Activated CD8-positive, alpha-beta memory T cell treated with anti-CD3 and anti-CD28 coated beads, Interleukin-2, amount 10 ng/mL, durations not matched to agents 7 days and 5 days (primary cell): ENCODE measurements at regions not wholly inside any gene's neighbourhood (a gene's known extent, or its start where the extent isn't known, plus 50 kb on each side); places are given as distances from the start of the nearest gene placed in this dataset.
"Not testable (repeated sequence)": the region's sequence is repeated elsewhere in the genome, so short reads cannot be mapped to it uniquely, and the experiment has no call there.

Source experiments
- ATAC-seq: fragments of 150-1000 bp; cut with Tn5 transposase; one replicate; pipeline ENCODE4 v1.10.0; 2021; ENCODE audit warnings: moderate library complexity
- CTCF ChIA-PET: fragments of 350-600 bp; sonication (Branson Sonifier 250); formaldehyde crosslinking; loops from one replicate; lab custom pipeline; 2021; ENCODE audit warnings: antibody characterized with exemption; lab: Charles Lee
- DNase-seq: peaks from one replicate; pipeline ENCODE4 v3.0.0-alpha.2; 2020
- H3K27ac Mint-ChIP-seq: one replicate; pipeline ENCODE4 v1.8.0; 2021; ENCODE audit warnings: mild to moderate bottlenecking, mixed read lengths
- H3K27me3 Mint-ChIP-seq: one replicate; pipeline ENCODE4 v1.8.0; 2021; ENCODE audit warnings: mixed read lengths
- H3K36me3 Mint-ChIP-seq: one replicate; pipeline ENCODE4 v1.8.0; 2021; ENCODE audit warnings: mild to moderate bottlenecking, mixed read lengths
- H3K4me1 Mint-ChIP-seq: one replicate; pipeline ENCODE4 v1.8.0; 2021; ENCODE audit warnings: mixed read lengths
- H3K4me3 Mint-ChIP-seq: one replicate; pipeline ENCODE4 v1.8.0; 2021; ENCODE audit warnings: mild to moderate bottlenecking, moderate library complexity, mixed read lengths
- H3K9me3 Mint-ChIP-seq: one replicate; pipeline ENCODE4 v1.8.0; 2022; ENCODE audit warnings: low read depth, mixed read lengths

GRCh38 chr12:84038242-84038641 is 874.4 kb downstream of the SLC6A15 start:
- H3K27ac Mint-ChIP-seq: no peak overlapping the region
- no peaks in the 10 kb centered on the region for H3K4me1 Mint-ChIP-seq
- CTCF ChIA-PET: no interaction called here
- ATAC-seq (no peak), DNase-seq (no peak)
- no peaks in the 10 kb centered on the region for H3K36me3 Mint-ChIP-seq
- H3K9me3 Mint-ChIP-seq: peaks cover 3% of the 10 kb centered on the region
- no peaks in the 10 kb centered on the region for H3K27me3 Mint-ChIP-seq
- H3K4me3 Mint-ChIP-seq: no peak overlapping the region

- H3K4me3 Mint-ChIP-seq: no peak overlapping the region
- CTCF ChIA-PET: no interaction called here
- no peaks in the 10 kb centered on the region for H3K36me3 Mint-ChIP-seq
- ATAC-seq: no peak
- H3K4me1 Mint-ChIP-seq: no peaks in the 10 kb centered on the region
- H3K27ac Mint-ChIP-seq: no peak overlapping the region
- no peaks in the 10 kb centered on the region for H3K27me3 Mint-ChIP-seq
- peaks cover 6% of the 10 kb centered on the region for H3K9me3 Mint-ChIP-seq
- DNase-seq: no peak
These were observed 875.7 kb downstream of the SLC6A15 start for GRCh38 chr12:84036912-84037311.

DNA sequence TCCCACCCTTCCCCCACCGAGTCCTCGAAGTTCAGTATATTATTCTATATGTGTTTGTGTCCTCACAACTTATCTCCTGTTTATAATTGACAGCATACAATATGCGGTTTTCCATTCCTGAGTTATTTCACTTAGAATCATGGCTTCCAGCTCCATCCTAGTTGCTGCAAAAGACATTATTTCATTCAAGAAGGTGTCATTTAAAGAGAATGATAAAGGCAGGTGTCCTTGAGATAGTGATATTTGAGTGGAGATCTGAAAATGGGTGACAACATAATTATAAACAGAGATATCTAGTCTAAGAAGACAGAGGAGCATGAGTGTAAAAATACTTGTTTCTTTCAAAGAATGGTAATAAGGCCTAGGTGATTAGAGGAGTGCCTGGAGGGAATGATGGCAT is 876.8 kb downstream of the SLC6A15 start:
- no peaks in the 10 kb centered on the region for H3K36me3 Mint-ChIP-seq
- H3K4me1 Mint-ChIP-seq: no peaks in the 10 kb centered on the region
- CTCF ChIA-PET: no interaction called here
- no peaks in the 10 kb centered on the region for H3K27me3 Mint-ChIP-seq
- DNase-seq (no peak), ATAC-seq (no peak)
- H3K27ac Mint-ChIP-seq: no peak overlapping the region
- no peak overlapping the region for H3K4me3 Mint-ChIP-seq
- peaks cover 6% of the 10 kb centered on the region for H3K9me3 Mint-ChIP-seq

DNA sequence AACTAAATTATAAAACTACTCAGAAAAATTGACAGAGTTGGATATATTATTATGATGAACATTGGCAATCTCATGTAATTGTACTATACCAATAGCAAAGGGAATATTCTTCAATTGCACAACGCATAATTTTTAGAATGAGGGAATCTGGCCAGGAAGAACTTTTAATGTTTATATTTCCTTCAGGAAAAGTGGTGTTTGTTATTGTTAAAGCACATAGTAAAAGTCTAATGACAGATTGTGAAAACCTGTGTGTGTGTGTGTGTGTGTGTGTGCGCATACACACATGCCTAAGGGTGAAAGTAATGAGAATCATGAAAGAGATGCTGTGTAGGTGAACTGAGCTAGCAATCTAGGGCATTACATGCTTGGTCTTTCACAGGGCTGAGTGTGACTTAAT is 877.7 kb downstream of the SLC6A15 start:
- Mint-ChIP-seq H3K27ac (no peak overlapping the region), H3K27me3 (no peaks in the 10 kb centered on the region), H3K36me3 (no peaks in the 10 kb centered on the region), H3K4me1 (no peaks in the 10 kb centered on the region), H3K4me3 (no peak overlapping the region), H3K9me3 (peaks cover 6% of the 10 kb centered on the region)
- DNase-seq: no peak
- ATAC-seq: no peak
- CTCF ChIA-PET: no interaction called here

- Mint-ChIP-seq H3K36me3 (no peaks in the 10 kb centered on the region), H3K27me3 (no peaks in the 10 kb centered on the region), H3K27ac (no peak overlapping the region), H3K4me1 (no peaks in the 10 kb centered on the region), H3K9me3 (peaks cover 10% of the 10 kb centered on the region), H3K4me3 (no peak overlapping the region)
- CTCF ChIA-PET: no interaction called here
- ATAC-seq (no peak), DNase-seq (no peak)
These were observed 879.4 kb downstream of the SLC6A15 start for GRCh38 chr12:84033162-84033561.

GRCh38 chr12:84018556-84019179 is 893.9 kb downstream of the SLC6A15 start:
- H3K27me3 Mint-ChIP-seq, H3K4me3 Mint-ChIP-seq, H3K36me3 Mint-ChIP-seq, CTCF ChIA-PET, H3K4me1 Mint-ChIP-seq, H3K27ac Mint-ChIP-seq, ATAC-seq, DNase-seq: not testable (repeated sequence)
- H3K9me3 Mint-ChIP-seq: peaks cover 10% of the 10 kb centered on the region

DNA sequence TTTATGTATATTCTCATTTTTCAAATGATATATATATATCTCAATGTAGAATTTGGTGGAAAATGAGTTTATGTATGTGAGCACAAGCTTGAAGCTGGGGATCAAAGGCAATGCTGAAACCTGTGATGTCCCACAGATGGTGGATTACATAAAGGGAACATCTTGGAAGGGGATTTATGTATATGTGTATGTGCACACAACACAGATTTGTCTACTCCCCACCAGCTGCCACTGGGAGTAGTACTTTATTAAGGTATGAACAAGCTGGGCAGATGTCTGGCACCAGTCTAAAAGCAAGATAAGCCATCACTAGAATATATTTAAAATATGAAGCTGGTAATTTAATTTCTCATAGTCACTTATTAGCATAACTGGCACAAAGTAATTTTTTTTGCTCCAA is 895.6 kb downstream of the SLC6A15 start:
- H3K36me3 Mint-ChIP-seq: no peaks in the 10 kb centered on the region
- no peak overlapping the region for H3K27ac Mint-ChIP-seq
- H3K4me3 Mint-ChIP-seq: no peak overlapping the region
- H3K9me3 Mint-ChIP-seq: peaks cover 15% of the 10 kb centered on the region
- CTCF ChIA-PET: no interaction called here
- DNase-seq: no peak
- ATAC-seq: no peak
- no peaks in the 10 kb centered on the region for H3K4me1 Mint-ChIP-seq
- H3K27me3 Mint-ChIP-seq: no peaks in the 10 kb centered on the region

DNA sequence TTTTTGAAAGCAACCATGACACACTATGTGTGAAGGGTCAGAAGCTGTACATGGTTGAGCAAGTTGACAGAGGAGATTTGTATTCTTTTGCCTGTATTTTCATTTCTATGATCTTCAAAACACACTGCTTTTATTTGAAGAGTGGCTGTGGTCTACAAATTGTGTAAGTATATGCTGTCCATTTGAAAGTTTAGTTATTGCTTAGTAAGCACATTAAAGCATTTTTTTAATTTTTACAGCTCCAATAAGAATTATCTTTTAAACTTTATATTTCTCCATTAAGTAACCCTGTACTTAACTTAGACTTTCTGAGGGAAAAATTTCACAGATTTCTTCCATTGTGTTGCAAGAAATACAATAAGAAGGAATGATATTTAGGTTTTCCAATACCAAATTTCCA is 915.2 kb downstream of the SLC6A15 start:
- CTCF ChIA-PET: no interaction called here
- no peak for DNase-seq
- no peaks in the 10 kb centered on the region for H3K36me3 Mint-ChIP-seq
- H3K4me3 Mint-ChIP-seq: no peak overlapping the region
- no peak for ATAC-seq
- no peaks in the 10 kb centered on the region for H3K4me1 Mint-ChIP-seq
- no peaks in the 10 kb centered on the region for H3K27me3 Mint-ChIP-seq
- peaks cover 2% of the 10 kb centered on the region for H3K9me3 Mint-ChIP-seq
- H3K27ac Mint-ChIP-seq: no peak overlapping the region

DNA sequence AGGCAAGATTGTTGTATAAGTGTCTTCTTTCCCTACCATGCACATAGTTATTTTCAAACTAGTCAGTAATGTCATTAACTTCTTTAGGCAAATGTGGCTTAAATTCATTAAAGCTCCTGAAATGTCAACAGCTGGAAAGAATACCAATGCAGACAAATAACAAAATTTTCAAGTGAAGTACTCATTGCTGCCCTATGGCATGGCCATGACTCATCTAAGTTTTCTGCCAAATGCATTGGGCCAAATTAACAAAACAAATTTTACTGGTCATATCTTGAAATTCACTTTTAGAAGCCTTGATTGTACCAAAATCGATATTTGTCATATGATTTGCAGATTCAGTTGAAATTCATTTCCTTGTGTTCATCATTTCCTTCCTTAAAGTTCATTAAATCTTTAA is 915.9 kb downstream of the SLC6A15 start:
- Mint-ChIP-seq H3K4me3 (no peak overlapping the region), H3K4me1 (no peaks in the 10 kb centered on the region)

DNA sequence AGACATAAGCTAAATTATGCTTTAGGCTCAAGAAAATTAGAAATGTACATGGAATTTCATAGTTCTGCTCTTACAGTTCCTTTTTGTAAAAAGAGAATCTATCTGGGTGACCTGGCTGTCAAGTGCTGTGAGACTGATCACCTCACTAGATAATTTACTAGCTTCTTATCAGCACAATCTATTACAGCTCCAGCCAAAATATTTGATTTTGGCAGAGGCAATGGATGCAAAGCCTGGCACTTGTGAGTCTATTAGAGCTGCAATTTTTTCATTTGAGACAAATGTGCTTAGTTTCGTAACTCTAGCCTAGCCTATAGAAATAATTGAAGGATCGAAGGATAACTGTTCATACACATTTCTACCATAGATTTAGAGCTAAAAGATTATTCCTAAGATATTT is 927.5 kb downstream of the SLC6A15 start:
- no peaks in the 10 kb centered on the region for H3K27me3 Mint-ChIP-seq
- no peak overlapping the region for H3K4me3 Mint-ChIP-seq
- no peak overlapping the region for H3K27ac Mint-ChIP-seq
- ATAC-seq: no peak
- H3K9me3 Mint-ChIP-seq: no peaks in the 10 kb centered on the region
- DNase-seq: no peak
- H3K4me1 Mint-ChIP-seq: no peaks in the 10 kb centered on the region
- CTCF ChIA-PET: no interaction called here
- no peaks in the 10 kb centered on the region for H3K36me3 Mint-ChIP-seq

More for the DNA sequence above, 915.9 kb downstream of the SLC6A15 start:
- Mint-ChIP-seq H3K9me3 (peaks cover 2% of the 10 kb centered on the region), H3K27me3 (no peaks in the 10 kb centered on the region), H3K27ac (no peak overlapping the region), H3K36me3 (no peaks in the 10 kb centered on the region)
- no peak for DNase-seq
- ATAC-seq: no peak
- CTCF ChIA-PET: no interaction called here

DNA sequence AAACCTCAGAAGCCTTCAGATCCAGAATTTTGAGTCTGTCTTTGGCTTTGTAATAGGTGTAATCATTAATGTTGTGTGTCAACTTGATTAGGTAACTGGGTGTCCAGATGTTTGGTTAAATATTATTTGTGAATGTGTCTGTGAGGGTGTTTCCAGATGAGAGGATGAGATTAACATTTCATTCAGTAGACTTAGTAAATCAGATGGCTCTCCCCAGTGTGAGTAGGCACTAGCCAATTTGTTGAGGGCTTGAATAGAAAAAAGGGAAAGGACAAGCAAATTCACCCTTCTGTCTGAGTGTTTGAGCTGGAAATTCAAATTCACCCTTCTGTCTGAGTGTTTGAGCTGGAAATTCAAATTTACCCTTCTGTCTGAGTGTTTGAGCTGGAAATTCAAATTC is 932.2 kb downstream of the SLC6A15 start:
- no peaks in the 10 kb centered on the region for H3K27me3 Mint-ChIP-seq
- no peak for DNase-seq
- H3K27ac Mint-ChIP-seq: no peak overlapping the region
- no peaks in the 10 kb centered on the region for H3K4me1 Mint-ChIP-seq
- no peak for ATAC-seq
- CTCF ChIA-PET: no interaction called here
- peaks cover 3% of the 10 kb centered on the region for H3K9me3 Mint-ChIP-seq
- H3K36me3 Mint-ChIP-seq: no peaks in the 10 kb centered on the region
- H3K4me3 Mint-ChIP-seq: no peak overlapping the region

GRCh38 chr12:83979785-83980184 is 932.8 kb downstream of the SLC6A15 start:
- H3K27ac Mint-ChIP-seq: no peak overlapping the region

DNA sequence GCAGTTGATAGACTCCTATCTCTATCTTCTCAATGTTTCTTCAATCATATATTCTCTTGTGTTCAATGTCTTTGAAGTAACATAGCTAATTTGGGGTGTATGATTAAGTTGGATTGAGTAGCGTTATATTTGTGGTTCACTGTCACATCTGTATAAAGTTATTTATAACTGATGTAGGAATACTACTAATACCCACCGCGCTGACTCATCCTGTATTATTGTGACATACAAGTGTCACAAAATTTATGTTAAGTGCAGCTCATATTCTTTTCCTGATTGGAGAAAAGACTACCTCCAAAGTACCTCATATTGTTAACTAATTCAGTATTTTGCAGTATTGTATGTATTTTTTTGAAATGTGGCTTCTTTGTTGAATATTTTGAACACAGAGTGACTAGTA is 940.8 kb downstream of the SLC6A15 start:
- Mint-ChIP-seq H3K27ac (no peak overlapping the region), H3K27me3 (no peaks in the 10 kb centered on the region), H3K9me3 (peaks cover 2% of the 10 kb centered on the region), H3K4me3 (no peak overlapping the region), H3K4me1 (no peaks in the 10 kb centered on the region), H3K36me3 (no peaks in the 10 kb centered on the region)
- DNase-seq: no peak
- CTCF ChIA-PET: no interaction called here
- ATAC-seq: no peak

More at GRCh38 chr12:83979785-83980184, 932.8 kb downstream of the SLC6A15 start:
- H3K9me3 Mint-ChIP-seq: peaks cover 3% of the 10 kb centered on the region
- no peaks in the 10 kb centered on the region for H3K36me3 Mint-ChIP-seq
- H3K4me1 Mint-ChIP-seq: no peaks in the 10 kb centered on the region
- ATAC-seq (no peak), DNase-seq (no peak)
- H3K4me3 Mint-ChIP-seq: no peak overlapping the region
- CTCF ChIA-PET: no interaction called here
- no peaks in the 10 kb centered on the region for H3K27me3 Mint-ChIP-seq

- H3K4me1 Mint-ChIP-seq: no peaks in the 10 kb centered on the region
- CTCF ChIA-PET: no interaction called here
- H3K36me3 Mint-ChIP-seq: no peaks in the 10 kb centered on the region
- no peaks in the 10 kb centered on the region for H3K27me3 Mint-ChIP-seq
- ATAC-seq (no peak), DNase-seq (no peak)
- no peak overlapping the region for H3K27ac Mint-ChIP-seq
- no peak overlapping the region for H3K4me3 Mint-ChIP-seq
- no peaks in the 10 kb centered on the region for H3K9me3 Mint-ChIP-seq
These were observed 951.8 kb downstream of the SLC6A15 start for GRCh38 chr12:83960767-83961166.

DNA sequence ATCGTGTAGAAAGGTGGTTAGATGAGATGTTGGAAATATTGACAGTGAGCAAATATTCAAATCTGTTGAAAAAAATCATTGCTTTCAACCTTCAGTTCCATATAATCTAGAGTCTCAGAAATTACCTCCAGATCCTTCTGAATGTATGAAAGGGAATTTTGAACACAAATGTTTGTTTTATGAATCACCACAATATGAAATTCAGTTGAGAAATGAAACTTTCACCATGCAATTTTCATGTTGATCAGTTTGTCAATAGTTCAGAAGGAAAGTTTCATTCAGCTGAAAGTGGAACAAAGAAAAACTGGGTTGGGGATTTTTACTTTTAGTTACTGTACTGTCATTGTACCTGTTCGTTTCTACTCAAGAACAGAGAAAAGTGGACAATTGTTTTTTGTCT is 953.6 kb downstream of the SLC6A15 start:
- Mint-ChIP-seq H3K9me3 (no peaks in the 10 kb centered on the region), H3K4me1 (no peaks in the 10 kb centered on the region), H3K4me3 (no peak overlapping the region), H3K36me3 (no peaks in the 10 kb centered on the region), H3K27me3 (no peaks in the 10 kb centered on the region), H3K27ac (no peak overlapping the region)
- CTCF ChIA-PET: no interaction called here
- DNase-seq (no peak), ATAC-seq (no peak)
